Epithelial cell of esophagus (primary cell): ENCODE measurements at regions not wholly inside any gene's neighbourhood (a gene's known extent, or its start where the extent isn't known, plus 50 kb on each side); places are given as distances from the start of the nearest gene placed in this dataset.

Source experiments
- DNase-seq: peaks from one replicate; pipeline ENCODE4 v3.0.0; 2010; ENCODE audit warnings: low read depth
- H3K4me3 ChIP-seq: 2 replicates; pipeline ENCODE4 v1.5.1; 2011; ENCODE audit warnings: mild to moderate bottlenecking, low read length, control low read depth
- CTCF ChIP-seq: IDR thresholded peaks from 2 replicates; pipeline ENCODE4 v1.5.1; 2011; ENCODE audit warnings: low read depth, mild to moderate bottlenecking, low read length, control low read depth, inconsistent platforms; ENCODE audit not compliant: insufficient read depth; ENCODE audit errors: missing control alignments

GRCh38 chr20:6845141-6845540, 77.7 kb downstream of the BMP2 start:
- no peak overlapping the region for H3K4me3 ChIP-seq
- DNase-seq: no peak
- no peak for TF ChIP-seq CTCF

- TF ChIP-seq CTCF: no peak
- no peak for DNase-seq
- no peak overlapping the region for H3K4me3 ChIP-seq
Measured at GRCh38 chr20:6848041-6848440, 80.6 kb downstream of the BMP2 start.

GRCh38 chr20:6848992-6849391, 81.5 kb downstream of the BMP2 start:
- no peak overlapping the region for H3K4me3 ChIP-seq
- DNase-seq: no peak
- TF ChIP-seq CTCF: no peak

- H3K4me3 ChIP-seq: no peak overlapping the region
- TF ChIP-seq CTCF: no peak
- no peak for DNase-seq
Measured at GRCh38 chr20:6851136-6851535, 83.7 kb downstream of the BMP2 start.

GRCh38 chr20:6852478-6852877, 85.0 kb downstream of the BMP2 start:
- no peak overlapping the region for H3K4me3 ChIP-seq
- no peak for DNase-seq
- no peak for TF ChIP-seq CTCF

GRCh38 chr20:6855104-6855503, 87.6 kb downstream of the BMP2 start:
- no peak overlapping the region for H3K4me3 ChIP-seq
- no peak for TF ChIP-seq CTCF
- DNase-seq: no peak

- TF ChIP-seq CTCF: no peak
- no peak for DNase-seq
- H3K4me3 ChIP-seq: no peak overlapping the region
Measured at GRCh38 chr20:6855796-6856195, 88.3 kb downstream of the BMP2 start.
